DMS114 treated with DMSO at 0.1 percent for 48 hours (cell line): ENCODE measurements at regions not wholly inside any gene's neighbourhood (a gene's known extent, or its start where the extent isn't known, plus 50 kb on each side); places are given as distances from the start of the nearest gene placed in this dataset.
"Not testable (repeated sequence)": the region's sequence is repeated elsewhere in the genome, so short reads cannot be mapped to it uniquely, and the experiment has no call there.

Experiments
- DNase-seq: peaks from one replicate; lab custom pipeline; 2025; ENCODE audit not compliant: unreplicated experiment; lab: John Stamatoyannopoulos, UW

GRCh38 chr2:174697255-174697654 is 67.0 kb downstream of the CHRNA1 start:
- peak; percentile 21 for DNase-seq

GRCh38 chr2:174694920-174695319 is 69.4 kb downstream of the CHRNA1 start:
- DNase-seq, result no peak

GRCh38 chr2:174694196-174694878 is 69.9 kb downstream of the CHRNA1 start:
- no peak for DNase-seq

- DNase-seq, result no peak
These were observed 70.9 kb downstream of the CHRNA1 start for GRCh38 chr2:174693344-174693743.

GRCh38 chr2:174692256-174692919 is 71.9 kb downstream of the CHRNA1 start:
- no peak for DNase-seq

- DNase-seq, result no peak
These were observed 73.0 kb downstream of the CHRNA1 start for GRCh38 chr2:174691201-174691779.

GRCh38 chr2:174690026-174690425 is 74.2 kb downstream of the CHRNA1 start:
- DNase-seq, result no peak

GRCh38 chr2:174688079-174688478 is 76.2 kb downstream of the CHRNA1 start:
- no peak for DNase-seq

GRCh38 chr2:174686430-174686829 is 77.8 kb downstream of the CHRNA1 start:
- DNase-seq, result no peak

- peak; percentile 11 for DNase-seq
These were observed 80.9 kb downstream of the CHRNA1 start for GRCh38 chr2:174683392-174683759.

- peak; percentile 3 for DNase-seq
These were observed 81.5 kb downstream of the CHRNA1 start for GRCh38 chr2:174682578-174683391.

- no peak for DNase-seq
These were observed 82.2 kb downstream of the CHRNA1 start for GRCh38 chr2:174682007-174682577.

- no peak for DNase-seq
These were observed 82.9 kb downstream of the CHRNA1 start for GRCh38 chr2:174681099-174682006.

GRCh38 chr2:174680221-174680620 is 82.6 kb upstream of the WIPF1 start:
- DNase-seq, result no peak

GRCh38 chr2:174678395-174678794 is 80.8 kb upstream of the WIPF1 start:
- no peak for DNase-seq

- no peak for DNase-seq
These were observed 78.0 kb upstream of the WIPF1 start for GRCh38 chr2:174675615-174676014.

GRCh38 chr2:174673876-174674275 is 76.3 kb upstream of the WIPF1 start:
- DNase-seq, result no peak

GRCh38 chr2:174673440-174673839 is 75.8 kb upstream of the WIPF1 start:
- DNase-seq, result no peak

GRCh38 chr2:174671532-174671931 is 73.9 kb upstream of the WIPF1 start:
- DNase-seq, result not testable (repeated sequence)

GRCh38 chr2:174670446-174670845 is 72.8 kb upstream of the WIPF1 start:
- no peak for DNase-seq
